HG03457 (cell line): ENCODE measurements at regions not wholly inside any gene's neighbourhood (a gene's known extent, or its start where the extent isn't known, plus 50 kb on each side); places are given as distances from the start of the nearest gene placed in this dataset.
"Not testable (repeated sequence)": the region's sequence is repeated elsewhere in the genome, so short reads cannot be mapped to it uniquely, and the experiment has no call there.

Experiments used
- ATAC-seq: cut with Tn5 transposase; IDR thresholded peaks from one replicate; pipeline ENCODE4 v1.9.1; 2021; ENCODE audit warnings: moderate number of reproducible peaks; ENCODE audit not compliant: unreplicated experiment

DNA sequence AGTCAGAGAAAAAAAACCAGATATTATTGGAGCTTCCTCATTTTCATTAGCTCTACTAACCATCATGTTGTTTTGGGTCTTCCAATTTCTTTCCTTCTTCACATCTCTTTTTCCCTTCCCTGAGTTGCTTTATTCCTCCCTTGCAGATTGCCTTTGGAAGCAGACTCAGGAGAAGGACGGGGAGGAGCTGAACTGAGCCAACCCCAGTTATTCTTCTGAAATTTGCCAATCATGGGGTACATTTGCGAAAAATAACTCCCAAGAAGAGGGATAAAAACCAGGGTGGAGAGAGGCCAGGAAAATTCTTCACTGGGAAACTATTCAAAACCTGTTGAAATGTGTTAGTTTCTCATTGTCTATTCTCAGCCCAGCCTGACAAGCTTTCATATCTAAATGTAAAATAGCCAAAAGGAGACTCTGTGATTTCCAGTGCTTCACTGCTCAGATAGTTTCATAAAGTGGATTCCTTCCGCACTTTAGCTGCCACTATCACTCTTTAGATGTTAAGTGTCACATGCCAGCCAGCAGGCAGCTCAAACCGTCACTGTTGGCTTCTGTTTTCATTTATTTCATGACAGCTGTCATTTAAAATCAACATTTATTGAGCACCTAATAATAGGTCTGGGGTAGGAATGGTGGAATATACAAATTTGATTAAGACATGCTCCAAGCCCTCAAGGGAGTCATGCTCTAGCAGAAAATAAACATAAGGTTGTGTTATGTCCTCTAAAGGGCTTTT lies 204.5 kb downstream of the SREK1 start:
- ATAC-seq, result no peak

DNA sequence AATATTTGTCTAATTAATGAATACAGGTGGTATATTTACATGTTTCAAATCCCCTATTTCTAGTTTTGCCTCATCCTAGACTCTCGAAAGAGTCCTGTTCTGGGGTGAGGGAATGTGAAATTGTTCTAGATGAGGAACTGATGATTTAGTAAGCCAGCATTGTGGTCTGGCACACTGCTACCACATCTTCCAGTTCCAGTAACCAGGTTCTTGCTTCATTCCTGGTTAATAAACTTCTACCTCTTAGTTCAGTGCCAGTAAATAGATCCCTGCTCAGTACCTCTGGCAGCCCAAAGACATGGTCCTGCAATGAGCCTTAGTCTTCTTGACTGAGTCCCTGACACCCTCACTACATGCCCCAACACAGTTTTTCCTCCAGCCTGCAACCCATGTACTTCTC lies 207.7 kb downstream of the SREK1 start:
- ATAC-seq, result peak; percentile 66

DNA sequence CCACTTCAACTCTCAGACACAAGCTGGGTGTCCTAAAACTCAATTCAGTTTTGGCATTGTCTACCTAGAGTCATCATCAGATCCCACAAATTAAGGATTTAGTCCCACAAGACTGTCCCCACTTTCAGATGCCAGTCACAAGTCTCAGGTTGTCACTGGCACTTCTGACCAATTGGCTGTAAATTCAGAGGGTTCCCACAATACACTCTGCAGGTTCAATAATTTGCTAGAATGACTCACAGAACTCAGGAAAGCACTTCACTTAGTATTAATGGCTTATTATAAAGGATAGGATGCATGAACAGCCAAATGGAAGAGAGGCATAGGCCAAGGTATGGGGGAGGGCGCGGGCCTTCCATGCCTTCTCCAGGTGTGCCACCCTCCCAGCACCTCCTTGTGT lies 209.1 kb downstream of the SREK1 start:
- ATAC-seq, result no peak

DNA sequence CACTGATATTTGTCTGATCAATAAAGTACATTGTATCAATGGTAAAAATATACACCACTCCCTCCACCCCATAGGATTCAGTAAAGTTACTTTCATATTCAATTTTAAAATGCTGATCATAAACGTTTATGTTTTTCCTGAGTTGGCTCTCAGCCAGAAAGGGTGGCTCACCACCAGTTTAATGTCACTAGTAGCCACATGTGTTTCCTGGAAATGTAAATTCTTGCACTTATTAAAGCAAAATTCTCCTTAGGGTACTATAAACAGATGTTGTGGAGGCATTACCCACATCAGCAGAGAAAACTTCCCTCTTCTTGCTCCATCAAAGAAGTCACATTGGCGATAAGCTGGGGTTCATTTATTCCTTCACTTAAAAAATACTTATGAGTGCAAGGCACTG lies 210.3 kb downstream of the SREK1 start:
- no peak for ATAC-seq

DNA sequence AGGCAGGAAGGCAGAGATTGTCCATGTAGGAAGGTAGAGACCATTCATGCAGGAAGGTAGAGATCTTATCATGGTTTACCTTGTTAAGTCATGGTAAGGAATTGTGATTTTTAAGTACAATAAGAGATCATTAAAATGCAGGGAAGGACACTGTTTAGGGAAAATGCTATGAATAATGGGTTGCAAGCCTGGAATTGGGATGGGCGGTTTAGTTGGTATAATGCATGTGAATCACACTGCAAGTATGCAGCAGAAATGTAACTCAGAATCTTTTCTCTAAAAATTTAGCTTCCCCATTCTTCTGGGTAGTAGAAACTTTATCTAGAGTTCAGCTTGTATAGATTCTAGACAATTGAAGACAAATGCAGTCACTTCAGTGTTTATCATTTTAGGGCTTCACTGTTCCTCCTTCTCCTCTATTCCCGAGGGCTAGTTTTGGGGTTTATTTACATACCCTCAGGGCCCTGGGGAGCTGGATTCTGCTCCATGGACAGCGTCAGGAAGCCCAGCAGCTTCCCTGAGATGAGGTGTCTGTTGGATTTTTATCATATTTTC lies 212.0 kb downstream of the SREK1 start:
- no peak for ATAC-seq

DNA sequence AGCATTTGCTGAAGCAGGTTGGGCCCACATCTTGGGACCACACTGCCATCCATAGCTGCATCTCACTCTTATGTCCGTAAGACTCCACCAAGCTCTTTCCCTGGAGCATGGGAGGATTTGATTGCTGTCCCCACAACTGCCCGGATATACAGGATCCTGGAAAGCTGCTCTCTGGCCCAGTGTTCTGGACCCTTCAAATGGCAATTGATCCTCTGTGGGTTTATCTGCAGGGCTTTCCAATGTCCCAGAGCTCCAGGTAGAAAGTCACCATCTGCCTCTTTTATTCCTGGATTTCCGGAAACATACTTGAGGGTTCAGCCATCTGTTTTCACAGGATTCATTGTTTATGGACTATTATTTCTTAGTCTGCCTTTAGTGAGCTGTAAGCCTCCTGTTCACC lies 214.6 kb downstream of the SREK1 start:
- ATAC-seq, result no peak

DNA sequence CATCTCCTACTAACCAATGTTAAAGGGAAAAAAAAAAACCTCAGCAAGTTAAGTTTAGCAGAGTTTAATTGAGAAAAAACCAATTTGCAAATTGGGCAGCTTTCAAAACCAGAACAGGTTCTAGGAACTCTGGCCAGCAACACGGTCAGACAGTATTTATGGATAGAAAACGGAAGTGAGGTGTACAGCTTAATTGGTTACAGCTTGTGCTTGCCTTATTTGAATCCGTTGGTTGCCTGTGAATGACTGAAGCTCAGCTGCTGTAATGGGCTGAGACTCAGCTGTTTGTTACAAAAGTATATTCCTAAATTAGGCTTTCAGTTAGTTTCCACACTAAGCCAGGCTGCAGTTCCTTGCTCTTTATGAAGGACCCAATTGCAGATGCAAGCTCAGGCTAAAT lies 217.0 kb downstream of the SREK1 start:
- no peak for ATAC-seq

DNA sequence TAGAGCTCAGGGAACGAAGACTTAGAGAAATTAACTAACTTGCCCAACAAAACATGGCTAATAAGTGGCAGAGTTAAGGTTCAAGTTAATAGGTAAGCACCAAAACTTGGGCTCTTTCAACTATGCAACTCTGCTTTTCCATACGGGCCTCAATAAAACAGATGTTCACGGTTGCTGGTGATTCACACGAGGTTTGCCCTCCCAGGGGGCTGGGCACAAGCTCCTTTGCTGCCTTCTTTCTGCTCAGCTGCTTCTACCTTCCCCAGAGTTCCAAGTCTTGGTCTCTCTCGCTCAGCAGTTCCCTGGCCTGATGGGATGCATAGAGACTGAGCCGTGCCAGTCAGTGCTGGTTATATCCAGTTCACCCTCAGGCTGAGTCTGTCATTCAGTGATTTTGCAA lies 217.9 kb downstream of the SREK1 start:
- no peak for ATAC-seq

DNA sequence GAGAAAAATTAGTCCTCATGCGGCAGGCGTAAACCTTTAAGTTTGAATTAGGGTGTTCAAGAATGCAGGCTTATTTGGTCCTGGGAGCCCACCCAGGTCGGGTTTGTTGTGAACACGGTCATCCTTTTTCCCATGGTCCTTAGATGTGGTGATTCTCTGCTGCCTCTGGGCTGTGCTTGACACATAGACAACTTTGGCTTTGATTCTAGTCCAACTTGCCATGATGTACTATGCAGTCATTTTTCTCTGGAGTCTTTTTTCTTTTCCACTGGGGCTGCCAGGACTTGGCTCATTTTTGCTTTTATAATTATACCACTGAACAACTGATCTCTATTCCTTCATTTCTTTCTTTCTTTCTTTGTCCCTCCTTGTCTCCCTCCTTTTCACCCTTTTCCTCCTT lies 218.6 kb downstream of the SREK1 start:
- ATAC-seq, result no peak

DNA sequence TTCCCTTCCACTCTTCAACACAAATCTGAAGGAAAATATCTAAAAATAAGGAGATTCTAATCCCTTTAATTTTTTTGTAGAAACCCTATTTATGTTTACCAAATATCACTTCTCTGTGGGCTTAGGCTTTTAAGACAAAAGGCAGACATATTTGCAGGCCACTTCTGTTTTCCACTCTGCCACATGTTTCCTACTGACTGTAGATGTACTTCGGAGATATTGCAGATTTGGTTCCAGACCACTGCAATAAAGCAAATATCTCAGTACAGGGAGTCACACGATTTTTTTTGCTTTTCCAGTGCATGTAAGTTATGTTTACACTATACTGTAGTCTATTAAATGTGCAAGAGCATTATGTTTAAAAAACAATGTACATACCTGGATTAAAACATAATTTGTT lies 219.0 kb downstream of the SREK1 start:
- ATAC-seq, result no peak

DNA sequence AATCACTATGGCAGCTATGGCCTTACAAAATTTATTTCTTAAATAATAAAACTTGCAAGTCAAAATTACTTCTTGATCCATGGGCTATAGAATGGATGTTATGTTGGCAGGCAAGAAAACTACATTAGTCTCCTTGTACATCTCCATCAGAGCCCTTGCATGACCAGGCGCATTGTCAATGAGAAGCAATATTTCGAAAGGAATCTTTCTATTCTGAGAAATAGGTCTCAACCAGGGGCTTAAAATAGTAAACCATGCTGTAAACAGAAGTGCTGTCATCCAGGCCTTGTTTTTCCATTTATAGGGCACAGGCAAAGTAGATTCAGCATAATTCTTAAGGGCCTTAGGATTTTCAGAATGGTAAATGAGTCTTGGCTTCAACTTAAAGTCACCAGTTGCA lies 220.1 kb downstream of the SREK1 start:
- no peak for ATAC-seq

DNA sequence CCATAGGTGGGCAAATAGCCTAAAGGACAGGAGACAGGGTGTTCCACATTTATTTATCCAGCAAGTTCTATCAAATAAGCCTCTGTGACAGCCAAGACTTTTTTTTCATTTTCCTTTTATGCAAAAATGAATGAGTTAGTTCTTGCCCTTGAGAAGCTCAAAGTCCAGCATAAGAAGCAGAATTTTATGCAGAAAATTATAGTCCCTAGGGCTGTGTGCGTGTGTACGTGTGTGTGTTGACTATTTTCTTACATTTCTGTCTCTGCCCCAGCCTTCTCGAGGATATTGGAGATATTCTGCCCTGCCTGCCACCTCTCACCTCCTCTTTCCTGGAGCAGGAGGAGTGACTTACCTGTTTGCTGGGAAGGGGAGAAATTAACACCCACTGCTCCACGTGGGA lies 221.9 kb downstream of the SREK1 start:
- ATAC-seq, result no peak

DNA sequence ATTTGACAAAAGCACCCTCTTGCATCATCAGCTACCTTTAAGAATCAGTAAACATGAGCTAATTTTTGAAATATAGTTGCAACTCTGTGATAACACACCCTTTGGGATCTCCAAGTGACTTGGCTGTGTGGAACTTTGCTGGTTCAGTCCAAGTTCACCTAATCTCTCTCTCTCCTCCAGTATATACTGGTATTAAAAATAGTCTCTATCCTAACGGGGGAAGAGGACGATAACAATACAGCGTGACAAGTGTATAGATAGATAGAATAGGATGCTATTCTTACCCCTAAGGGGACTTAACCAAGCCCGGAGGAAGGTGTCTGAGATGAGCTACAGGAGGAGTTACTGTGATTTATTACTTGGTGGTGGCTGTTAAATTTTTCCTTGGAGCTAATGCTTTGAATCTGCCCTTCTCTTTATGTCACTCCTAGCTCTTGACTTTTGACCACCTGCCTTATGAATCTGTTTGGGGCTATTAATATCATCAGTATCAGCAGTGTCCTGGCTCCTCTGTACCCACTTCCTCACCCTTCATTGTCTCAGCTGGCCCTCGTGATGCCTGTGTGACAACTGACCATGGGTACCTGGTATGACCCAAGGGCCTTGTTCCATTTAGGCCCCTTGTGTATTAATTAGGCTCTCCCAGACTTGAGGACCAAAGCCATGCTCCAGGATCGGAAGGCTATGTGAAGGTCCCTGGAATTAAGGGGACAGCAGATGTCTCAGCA lies 223.9 kb downstream of the SREK1 start:
- no peak for ATAC-seq

DNA sequence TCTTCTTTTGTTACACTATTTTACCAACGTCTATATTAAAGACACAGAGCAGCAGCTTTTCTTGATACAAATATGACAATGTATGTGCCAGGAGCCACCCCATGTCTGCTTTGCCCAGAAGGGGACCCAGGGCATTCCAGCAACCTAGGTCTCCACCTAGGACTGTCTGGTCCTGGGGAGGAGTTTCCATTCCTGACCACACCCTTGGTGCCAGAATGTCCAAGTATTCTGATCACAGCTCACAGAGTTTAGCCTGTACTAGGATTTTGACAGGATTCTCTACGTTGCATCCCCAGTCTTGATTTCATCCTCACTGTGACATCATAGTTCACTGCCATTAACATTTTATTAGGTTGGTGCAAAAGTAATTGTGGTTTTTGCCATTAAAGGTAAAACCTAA lies 224.7 kb downstream of the SREK1 start:
- ATAC-seq, result no peak

DNA sequence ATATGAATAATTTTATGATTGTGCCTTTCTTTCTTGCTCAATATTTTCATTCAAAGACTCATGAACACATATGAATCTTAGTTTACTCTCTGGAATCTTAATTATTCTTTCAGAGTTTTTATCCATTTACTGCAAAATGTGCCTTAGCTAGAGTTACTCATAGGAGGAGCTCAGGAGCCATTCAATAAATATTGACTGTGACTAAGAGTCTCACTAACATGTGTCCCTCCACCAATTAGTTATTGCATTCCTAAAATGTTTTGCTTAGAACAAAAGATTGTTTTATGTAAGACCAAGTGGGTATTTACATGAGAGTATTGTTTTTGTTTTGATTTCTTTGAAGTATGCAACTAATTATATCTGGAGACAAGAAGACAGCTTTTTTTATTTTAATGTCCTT lies 218.4 kb upstream of the MAST4 start:
- no peak for ATAC-seq

DNA sequence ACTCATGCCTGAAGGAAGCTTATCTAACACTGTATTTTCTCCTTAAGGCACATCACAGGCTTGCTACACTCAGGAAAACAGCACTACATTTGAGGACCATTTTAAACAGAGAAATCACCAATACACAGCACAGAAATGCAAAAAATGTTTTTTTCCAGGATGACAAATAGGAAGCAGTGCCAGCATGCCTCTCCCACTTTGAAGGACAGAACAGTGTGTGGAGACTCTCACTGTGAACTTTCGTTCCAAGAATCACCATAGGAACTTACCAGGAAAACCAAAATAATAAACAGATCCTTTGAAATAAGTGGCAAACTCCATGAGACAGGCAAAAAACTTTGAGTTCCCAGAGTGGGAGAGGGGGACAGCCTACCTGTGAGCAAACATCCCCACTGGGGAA lies 217.8 kb upstream of the MAST4 start:
- no peak for ATAC-seq

DNA sequence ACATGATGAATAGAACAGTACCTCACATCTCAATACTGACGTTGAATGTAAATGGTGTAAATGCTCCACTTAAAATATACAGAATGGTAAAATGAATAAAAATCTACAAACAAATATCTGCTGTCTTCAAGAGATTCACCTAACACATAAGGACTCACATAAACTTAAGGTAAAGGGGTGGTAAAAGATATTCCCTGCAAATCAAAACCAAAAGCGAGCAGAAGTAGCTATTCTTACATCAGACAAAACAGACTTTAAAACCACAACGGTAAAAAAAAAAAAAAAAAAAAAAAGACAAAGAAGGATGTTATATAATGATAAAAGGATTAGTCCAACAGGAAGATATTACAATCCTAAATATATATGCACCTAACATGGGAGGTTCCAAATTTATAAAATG lies 214.0 kb upstream of the MAST4 start:
- ATAC-seq, result no peak

DNA sequence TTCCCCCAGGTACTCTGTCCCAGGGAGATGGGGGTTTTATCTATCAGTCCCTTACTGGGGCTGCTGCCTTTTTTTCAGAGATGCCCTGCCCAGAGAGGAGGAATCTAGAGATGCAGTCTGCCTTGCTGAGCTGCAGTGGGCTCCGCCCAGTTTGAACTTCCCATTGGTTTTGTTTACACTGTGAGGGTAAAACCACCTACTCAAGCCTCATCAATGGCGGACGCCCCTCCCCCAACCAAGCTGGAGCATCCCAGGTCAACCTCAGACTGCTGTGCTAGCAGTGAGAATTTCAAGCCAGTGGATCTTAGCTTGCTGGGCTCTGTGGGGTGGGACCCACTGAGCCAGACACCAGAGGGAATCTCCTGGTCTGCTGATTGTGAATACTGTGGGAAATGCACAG lies 191.0 kb upstream of the MAST4 start:
- ATAC-seq, result not testable (repeated sequence)

DNA sequence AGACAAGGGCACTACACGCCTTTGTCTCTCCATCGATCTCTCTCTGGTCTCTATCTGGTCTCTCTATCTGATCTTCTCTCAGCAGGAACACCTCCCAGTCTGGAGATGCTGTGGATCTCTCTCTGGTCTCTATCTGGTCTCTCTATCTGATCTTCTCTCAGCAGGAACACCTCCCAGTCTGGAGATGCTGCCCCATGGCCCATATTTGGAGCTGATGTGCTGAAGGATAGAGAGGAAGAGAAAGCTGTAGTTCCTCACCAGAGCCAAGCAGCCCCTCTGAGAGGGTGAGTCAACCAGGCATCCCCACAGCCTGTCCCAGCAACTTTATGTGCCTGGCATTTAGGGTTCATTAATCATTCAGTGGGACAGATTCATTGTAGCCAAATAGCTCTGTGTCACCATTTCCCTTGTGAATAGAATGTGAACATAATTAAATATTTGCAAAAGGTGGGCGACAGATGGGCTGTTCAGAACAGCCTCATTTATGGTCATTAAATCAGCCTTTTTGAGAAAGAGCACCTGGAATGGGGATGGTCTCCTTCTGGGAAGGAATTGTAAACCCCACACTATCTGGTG lies 189.3 kb upstream of the MAST4 start:
- ATAC-seq, result no peak

DNA sequence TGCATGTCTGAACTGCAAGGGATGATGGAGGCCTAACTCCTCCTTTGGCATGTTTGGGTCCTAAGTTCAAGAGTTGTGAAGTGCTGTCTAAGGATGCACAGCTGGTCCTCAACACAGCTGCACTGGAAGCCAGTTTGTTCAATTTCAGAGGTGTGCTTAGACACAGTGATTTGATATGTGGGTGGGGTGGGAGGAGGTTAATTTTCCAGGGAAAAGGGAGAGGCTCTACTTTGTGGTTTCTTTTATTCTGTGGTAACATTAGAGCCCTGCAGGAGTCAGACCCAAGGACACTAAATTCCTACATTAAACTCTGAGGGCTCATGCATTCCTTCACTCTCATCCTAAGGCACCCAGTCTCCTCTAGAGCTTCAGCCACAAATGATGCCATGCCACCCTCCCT lies 188.4 kb upstream of the MAST4 start:
- no peak for ATAC-seq

DNA sequence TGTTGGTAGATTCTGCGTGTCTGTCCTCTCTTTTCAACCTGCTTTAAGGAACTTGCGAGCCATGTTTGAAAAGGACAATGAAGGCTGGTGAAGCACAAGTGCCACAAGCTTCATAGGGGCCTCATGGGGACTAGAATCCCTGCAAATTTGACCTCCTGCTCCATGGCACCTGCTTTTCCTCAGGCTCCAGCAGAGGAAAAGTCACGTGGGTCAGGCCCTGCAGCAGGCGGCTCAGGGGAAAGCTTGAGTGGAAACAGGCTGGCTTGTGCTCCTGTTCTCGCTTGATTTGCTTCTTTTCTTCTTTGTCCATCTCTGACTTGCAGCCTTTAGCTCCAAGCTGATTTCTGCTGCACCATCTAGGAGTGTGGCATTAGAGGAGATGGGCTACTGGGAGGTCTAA lies 187.6 kb upstream of the MAST4 start:
- no peak for ATAC-seq

DNA sequence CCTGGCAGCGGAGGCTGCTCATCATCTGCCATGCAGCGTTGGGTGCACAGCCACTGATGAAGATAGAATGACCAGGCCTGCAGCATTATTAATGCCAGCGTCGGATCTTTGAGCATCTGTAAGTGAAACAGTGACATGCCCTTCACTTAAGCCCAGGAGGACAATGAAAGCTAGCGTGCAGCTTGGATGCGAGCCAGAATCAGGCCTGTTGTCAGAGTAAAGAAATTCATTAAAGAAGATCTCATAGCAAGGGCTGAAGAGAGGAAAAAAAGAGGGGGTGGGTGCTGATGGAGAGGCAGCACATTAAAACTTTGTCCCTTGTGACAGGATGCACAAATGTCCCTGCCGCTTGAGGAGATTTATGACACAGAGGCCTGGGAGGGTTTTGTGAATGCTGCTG lies 186.1 kb upstream of the MAST4 start:
- ATAC-seq, result no peak
